ENCODE measurements at regions not wholly inside any gene's neighbourhood (a gene's known extent, or its start where the extent isn't known, plus 50 kb on each side); places are given as distances from the start of the nearest gene placed in this dataset.

DNA sequence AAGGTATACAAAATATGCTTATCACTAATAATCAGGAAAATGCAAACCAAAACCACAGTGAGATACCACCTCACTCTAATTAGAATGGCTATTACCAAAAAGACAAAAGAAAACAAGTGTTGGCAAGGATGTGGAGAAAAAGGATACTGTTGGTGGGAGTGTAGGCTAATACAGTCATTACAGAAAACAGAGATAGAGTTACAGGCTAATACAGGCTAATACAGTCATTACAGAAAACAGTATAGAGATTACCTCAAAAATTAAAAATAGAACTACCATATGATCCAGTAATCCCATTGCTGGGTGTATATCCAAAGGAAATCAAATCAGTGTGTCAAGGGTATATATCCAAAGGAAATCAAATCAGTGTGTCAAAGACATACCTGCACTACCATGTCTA, 238.4 kb downstream of the PLPP3 start:
- no peak for DNase-seq

GRCh38 chr1:56339786-56340465, 239.4 kb downstream of the PLPP3 start:
- DNase-seq, result no peak

GRCh38 chr1:56339093-56339492, 240.3 kb downstream of the PLPP3 start:
- no peak for DNase-seq

DNA sequence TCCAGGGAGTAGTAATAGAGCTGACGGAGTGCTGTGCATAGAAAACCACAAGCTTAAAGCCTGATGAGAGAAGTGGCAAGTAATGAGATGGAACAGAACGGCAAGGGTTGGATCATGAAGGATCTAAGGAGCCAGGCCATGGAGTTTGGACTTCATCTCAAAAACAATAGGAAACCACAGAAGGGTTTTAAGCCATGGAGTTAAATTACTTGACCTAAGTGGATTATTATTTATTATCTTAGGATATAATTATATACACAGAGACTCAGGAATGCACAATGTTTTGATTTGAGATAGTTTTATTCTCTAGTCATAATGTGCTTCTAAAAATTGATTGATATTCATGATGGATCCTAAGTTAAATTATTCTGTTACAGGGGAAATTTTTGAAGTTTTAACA, 242.4 kb downstream of the PLPP3 start:
- DNase-seq, result no peak

DNA sequence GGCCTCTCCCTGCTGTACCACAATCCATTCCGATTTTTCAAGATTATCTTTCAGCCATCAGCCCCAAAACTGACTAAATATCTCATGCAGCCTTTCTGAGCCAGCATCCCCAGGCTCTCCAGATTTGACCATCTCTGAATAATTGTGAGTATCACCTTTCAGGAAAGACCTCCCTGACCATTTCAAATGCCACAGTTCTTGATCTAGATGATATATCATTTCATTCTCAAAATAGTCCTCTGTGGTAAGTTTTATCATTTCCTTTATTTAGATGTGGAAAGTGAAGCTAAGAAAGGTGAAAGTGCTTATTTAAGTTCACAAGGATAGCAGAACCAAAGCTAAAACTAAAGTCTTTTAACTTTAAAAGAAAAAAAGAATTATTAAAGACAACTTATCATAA, 244.0 kb downstream of the PLPP3 start:
- DNase-seq, result no peak

DNA sequence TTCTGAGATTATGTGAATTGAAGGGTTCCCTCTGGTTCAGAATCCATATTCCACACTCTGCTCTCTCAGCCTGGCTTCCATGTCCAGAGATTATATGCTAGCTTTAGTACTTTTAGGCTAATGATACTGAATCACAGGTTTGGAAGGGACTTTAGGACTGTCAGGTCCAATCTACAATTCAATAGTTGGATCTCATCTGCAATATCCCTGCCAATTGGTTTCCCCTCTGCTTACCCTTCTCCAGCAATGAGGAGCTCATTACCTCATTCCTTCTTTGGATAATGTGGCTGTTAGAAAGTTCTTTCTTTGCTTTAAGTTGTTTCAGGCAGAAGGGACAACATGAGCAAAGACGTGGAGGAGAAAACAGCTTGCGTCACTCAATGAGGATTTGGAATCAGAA, 245.3 kb downstream of the PLPP3 start:
- DNase-seq, result no peak

- DNase-seq, result no peak
Measured at GRCh38 chr1:56333461-56333860, 245.9 kb downstream of the PLPP3 start.

GRCh38 chr1:56331892-56332567, 247.3 kb downstream of the PLPP3 start:
- no peak for DNase-seq

GRCh38 chr1:56331207-56331891, 248.0 kb downstream of the PLPP3 start:
- no peak for DNase-seq

- no peak for DNase-seq
Measured at GRCh38 chr1:56330391-56331026, 248.9 kb downstream of the PLPP3 start.

DNA sequence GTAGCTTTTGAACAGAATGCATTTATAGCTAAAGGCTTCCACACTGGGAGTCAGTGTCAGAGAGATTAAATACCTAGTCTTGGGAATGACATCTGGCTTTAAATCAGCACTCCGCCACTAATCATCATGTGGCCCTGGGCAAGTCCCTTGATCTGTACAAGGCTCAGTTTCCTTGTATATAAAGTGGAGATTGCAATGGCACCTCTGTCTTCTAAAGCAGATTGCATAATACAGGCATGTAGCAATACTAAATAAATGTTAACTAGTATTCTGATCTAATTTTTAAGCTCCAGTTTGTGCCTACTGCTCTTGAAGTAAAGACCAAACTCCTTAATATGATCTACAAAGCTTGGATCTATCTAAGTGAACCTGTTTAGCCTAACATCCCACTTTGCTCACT, 249.4 kb downstream of the PLPP3 start:
- no peak for DNase-seq

- no peak for DNase-seq
Measured at GRCh38 chr1:56327195-56327594, 252.2 kb downstream of the PLPP3 start.

DNA sequence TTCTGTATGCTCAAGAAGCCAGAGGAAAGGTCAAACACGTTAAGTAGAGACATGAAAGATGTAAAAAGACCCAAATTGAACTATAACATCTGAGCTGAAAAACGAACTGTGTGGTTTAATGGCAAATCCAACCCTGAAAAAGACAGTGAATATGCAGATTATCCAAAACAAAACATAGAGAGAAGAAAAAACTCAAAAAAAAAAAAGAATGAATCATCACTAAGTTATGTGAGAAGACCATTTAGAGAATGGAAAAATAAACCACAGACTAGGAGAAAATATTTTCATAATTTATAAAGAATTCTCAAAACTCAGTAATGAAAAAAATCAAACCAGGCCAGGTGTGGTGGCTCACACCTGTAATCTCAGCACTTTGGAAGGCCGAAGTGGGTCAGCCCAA, 253.3 kb downstream of the PLPP3 start:
- DNase-seq, result no peak

DNA sequence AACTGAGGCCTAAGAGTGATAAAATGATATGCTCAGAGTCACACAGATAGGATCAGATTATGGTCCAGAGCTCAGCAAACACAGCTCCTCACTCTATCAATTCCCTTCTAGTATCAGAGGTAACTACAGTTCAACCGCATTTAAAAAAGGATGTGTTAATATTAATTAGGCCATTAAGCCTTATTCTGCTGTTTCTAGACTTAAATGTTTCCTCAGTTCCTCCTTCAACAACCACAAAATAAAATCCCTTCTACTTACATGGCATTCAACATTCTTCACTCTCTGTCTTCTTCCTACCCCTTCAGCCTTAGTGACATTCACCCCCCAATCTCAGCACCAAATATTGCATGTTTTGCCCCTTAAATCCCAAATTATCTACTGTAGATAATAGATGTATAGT, 254.9 kb downstream of the PLPP3 start:
- DNase-seq, result no peak

DNA sequence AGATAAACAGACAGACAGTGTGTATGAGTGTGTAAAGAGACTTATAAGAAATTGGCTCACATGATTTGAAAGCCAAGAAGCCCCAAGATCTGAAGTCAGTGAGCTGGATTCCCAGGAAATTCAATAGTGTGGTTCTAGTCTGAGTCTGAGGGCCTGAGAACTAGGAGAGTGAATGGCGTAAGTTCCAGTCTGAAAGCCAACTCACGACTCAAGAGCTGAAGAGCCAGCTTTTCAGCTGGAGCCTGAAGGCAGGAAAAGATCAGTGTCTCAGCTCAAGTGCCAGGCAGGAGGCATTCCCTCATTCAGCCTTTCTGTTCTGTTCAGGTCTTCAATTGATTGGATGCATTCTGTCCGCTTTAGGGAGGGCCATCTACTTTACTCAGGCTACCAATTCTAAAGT, 257.2 kb downstream of the PLPP3 start:
- no peak for DNase-seq

DNA sequence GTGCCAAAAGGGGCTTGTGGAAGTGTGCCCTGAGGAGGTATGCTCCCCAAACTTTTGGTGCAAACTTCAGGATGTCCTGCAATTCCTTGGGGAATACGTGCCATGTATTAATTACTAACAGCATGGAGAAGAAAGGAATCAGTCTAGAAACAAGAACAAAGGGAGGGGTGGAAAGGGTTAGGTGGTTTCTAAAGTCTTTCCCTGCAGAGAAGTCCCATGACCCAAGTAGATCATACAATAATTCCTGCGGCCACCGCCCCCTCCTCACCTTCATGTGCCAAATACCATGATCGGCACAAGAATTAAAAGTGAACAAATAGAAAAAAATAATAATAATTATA, 258.2 kb downstream of the PLPP3 start:
- no peak for DNase-seq

DNA sequence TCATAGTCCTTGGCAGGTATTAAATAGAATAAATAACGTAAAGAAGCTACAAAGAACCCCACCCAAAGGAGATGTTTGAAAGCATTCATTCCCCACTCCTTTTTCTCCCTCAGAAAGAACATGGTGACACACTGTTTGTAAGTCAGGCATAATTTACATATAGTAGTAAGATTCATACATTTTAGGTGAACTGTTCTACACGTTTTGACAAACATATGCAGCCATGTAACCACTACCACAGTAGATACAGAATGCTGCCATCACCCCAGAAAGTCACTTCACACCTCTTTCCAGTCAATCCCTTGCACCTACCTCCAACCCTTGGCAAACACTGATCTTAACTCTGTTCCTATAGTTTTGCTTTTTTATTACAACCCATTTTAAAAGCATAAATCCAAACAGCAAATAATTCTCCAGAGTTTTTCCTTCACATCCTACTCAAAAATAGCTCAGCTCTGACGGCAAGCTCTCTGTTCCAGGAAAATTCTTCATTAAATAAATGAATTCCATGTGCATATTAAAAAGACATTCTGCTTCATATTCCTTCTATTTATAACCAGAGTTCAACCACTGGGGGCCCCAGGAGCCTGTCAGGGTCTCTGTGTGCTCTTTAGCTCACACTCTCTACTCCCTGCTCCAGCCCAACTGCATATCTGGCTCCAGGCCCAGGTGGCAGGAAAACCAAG, 258.8 kb downstream of the PLPP3 start:
- DNase-seq, result no peak

DNA sequence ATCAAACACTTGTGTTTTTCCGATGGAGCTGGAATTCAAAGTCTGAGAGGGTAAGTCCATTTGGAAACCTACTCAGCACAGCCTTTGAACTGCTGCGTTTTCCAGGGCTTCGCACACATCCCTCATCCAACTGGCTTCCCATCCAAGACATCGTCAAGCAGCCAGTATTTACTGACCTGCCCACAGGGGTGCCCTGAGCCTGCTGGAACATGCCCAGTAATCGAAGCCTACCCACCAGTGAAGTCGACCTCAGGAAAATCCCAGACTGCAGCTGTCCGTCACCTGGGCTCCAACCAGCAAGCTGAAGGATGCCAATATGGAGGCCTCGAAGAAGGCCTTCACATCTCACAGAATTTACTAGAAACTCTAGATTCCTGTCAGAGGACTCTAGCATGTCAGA, 261.6 kb downstream of the PLPP3 start:
- no peak for DNase-seq

- DNase-seq, result no peak
Measured at GRCh38 chr1:56315293-56315942, 263.9 kb downstream of the PLPP3 start.

DNA sequence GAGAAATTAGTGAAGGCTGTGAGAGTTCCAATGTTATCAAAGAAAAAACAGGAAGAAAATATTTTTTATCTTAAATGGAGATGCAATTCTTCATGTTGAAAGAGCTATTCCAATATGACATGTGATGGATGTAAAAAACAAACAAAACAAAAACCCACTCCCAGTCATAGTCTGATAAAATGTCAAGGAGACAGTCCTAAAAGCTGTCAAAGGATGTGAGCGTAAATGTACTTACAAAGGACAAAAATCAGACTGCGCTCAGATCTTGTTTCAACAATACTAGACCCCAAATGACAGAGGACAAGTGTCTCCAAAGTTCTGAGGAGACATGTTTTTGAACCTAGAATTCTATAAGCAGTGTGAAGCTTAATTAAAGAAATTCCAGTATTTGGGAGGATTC, 265.8 kb downstream of the PLPP3 start:
- DNase-seq, result no peak

GRCh38 chr1:56311766-56312165, 267.6 kb downstream of the PLPP3 start:
- no peak for DNase-seq

DNA sequence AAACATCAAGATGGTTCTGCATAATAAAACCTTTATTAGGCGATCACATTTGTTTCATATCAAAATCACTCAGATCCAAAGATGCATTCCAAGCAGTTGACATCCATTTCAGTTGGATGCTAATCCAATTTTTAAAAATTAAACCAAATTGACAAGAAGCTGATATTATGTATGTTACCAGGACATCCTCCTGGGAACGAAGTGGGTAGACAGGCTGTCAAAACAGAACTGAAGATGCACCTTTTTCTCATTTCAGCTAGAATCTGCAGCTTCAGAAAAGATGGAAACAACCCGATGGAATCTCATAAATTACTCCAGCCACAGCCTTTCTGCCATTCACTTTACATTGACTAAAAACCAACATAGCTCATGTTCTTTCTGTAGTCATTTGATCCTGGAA, 268.4 kb downstream of the PLPP3 start:
- DNase-seq, result no peak

GRCh38 chr1:56309065-56309464, 270.3 kb downstream of the PLPP3 start:
- no peak for DNase-seq

Measured in NCI-H446 treated with DMSO at 0.1 percent for 48 hours (cell line).